GM21447 (cell line): ENCODE measurements at regions not wholly inside any gene's neighbourhood (a gene's known extent, or its start where the extent isn't known, plus 50 kb on each side); places are given as distances from the start of the nearest gene placed in this dataset.
"Not testable (repeated sequence)": the region's sequence is repeated elsewhere in the genome, so short reads cannot be mapped to it uniquely, and the experiment has no call there.

ENCODE experiments used
- ATAC-seq: cut with Tn5 transposase; IDR thresholded peaks from one replicate; pipeline ENCODE4 v1.9.1; 2021; ENCODE audit not compliant: unreplicated experiment

- no peak for ATAC-seq
These were observed 62.6 kb upstream of the EN2 start for GRCh38 chr7:155395176-155395797.

- no peak for ATAC-seq
These were observed 61.3 kb upstream of the EN2 start for GRCh38 chr7:155396661-155397060.

DNA sequence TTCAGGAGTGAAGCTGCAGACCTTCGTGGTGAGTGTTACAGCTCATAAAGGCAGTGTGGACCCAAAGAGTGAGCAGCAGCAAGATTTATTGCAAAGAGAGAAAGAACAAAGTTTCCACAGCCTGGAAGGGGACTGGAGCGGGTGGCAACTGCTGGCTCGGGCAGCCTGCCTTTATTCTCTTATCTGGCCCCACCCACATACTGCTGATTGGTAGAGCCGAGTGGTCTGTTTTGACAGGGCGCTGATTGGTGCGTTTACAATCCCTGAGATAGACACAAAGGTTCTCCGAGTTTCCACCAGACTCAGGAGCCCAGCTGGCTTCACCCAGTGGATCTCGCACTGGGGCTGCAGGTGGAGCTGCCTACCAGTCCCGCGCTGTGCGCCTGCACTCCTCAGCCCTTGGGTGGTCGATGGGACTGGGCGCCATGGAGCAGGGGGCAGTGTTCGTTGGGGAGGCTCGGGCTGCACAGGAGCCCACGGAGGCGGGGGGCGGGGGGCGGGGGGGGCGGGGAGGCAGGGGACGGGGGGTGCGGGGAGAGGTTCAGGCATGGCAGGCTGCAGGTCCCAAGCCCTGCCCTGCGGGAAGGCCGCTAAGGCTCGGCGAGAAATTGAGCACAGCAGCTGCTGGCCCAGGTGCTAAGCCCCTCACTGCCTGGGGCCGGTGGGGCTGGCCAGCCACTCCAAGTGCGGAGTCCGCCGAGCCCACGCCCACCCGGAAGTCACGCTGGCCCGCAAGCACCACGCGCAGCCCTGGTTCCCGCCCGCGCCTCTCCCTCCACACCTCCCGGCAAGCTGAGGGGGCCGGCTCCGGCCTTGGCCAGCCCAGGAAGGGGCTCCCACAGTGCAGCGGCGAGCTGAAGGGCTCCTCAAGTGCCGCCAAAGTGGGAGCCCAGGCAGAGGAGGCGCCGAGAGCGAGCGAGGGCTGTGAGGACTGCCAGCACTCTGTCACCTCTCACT lies 59.9 kb upstream of the EN2 start:
- not testable (repeated sequence) for ATAC-seq

DNA sequence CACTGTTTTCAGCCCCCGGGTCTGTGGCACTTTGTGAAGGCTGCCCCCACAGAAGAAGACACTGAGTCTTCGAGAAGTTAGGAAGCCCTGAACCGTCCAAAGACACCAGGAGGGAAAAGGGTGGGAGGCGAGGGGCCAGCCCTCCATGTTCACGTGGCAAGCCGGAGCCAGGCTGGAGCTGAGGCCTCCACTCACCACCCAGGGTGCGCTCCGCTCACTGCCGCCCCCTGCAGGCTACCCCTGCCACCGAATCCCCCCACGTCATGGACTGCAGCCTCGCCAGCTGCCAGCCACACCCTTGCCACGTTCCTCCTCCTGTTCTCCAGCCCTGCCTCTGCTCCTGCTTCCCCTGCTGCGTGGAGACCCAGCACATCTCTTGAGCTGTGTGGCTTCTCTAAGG lies 59.0 kb upstream of the EN2 start:
- ATAC-seq, result no peak

DNA sequence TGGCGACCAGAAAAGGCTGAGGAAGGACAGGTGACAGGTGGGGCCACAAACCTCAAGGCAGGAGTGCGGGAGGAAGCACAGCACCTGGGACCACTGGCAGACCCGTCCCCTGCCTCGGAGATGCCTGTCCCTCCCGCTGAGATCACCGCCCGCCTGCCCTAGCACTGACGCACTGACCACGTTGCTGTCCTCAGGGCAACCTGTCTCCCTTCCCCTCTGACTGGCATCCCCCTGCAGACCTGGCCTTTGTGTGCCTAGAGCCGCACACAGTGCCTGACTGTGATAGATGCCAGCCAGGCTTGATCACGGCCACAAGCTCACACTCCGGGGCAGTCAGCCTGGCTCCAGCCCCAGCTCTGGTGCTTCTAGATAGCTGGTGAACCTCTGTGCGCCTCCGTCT lies 58.4 kb upstream of the EN2 start:
- ATAC-seq, result no peak

DNA sequence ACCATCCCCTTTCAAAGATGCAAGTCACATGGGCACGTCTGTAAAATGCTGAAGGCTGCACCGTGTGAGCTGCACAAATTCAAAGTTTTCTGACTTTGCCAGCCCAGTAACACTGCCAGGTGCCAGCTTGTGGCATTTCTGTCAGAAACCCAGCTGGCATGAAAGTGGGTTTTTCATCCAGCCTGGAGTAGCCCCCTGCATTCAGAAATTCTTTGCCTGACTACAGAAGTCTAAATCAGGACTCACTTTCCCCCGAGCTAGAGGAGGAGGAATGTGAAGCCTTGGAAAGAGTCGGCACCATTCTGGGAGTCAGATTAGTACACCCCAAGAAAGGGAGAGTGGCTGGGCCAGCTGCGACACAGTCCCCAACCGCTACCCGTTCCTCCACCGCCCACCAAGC lies 56.7 kb upstream of the EN2 start:
- ATAC-seq, result no peak

DNA sequence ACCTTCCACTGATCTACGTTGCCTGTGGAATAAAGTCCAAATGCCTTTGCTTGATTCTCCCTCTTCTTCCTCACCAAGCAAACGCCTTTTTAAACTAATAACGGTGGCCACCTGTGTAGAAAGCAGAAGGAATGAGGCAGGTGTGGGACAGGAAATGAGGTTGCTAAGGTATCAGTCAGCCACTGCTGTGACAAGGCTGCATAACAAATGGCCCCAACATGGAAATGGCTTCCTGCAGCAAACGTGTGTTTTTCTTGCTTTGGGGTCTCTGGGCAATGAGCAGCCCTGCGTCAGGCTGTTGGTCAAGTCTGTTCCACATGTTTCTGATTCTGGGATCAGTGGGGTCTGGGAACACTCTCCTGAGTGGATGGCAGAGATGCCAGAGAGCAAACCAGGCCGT lies 56.0 kb upstream of the EN2 start:
- no peak for ATAC-seq

GRCh38 chr7:155402941-155403340 lies 55.0 kb upstream of the EN2 start:
- no peak for ATAC-seq

DNA sequence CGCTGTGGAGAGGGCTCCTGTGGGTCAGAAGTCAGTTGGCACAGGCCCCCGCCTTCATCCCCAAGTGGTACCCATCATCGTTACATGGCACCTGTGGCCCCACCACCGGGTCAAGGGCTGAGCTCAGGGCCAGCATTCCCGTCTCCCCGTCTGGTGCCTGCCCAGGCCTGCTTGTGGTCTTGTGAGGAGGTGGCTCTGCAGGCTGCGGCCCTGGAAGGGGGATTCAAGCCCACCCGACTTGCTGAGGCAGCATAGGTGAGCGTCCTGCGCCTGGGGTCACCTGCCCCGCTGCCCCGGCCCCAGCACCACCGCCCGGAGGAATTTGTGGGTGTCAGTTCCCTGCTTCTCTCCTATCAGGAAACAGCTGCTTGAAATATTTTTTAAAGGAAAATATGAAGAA lies 53.0 kb upstream of the EN2 start:
- ATAC-seq, result no peak

- ATAC-seq, result no peak
These were observed 52.3 kb upstream of the EN2 start for GRCh38 chr7:155405399-155406318.

DNA sequence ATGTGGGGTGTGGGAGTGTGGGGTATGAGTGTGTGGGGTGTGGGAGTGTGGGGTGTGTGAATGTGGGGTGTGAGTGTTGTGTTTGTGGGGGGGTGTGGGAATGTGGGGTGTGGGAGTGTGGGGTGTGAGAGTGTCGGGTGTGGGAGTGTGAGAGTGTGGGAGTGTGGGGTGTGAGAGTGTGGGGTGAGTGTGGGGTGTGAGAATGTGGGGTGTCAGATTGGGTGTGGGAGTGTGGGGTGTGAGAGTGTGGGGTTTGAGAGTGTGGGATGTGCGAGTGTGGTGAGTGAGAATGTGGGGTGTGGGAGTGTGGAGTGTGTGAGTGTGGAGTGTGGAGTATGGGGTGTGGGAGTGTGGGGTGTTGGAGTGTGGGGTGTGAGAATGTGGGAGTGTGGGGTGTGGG lies 50.1 kb upstream of the EN2 start:
- no peak for ATAC-seq
